Lung (tissue), 11 donors: ENCODE measurements at regions not wholly inside any gene's neighbourhood (a gene's known extent, or its start where the extent isn't known, plus 50 kb on each side); places are given as distances from the start of the nearest gene placed in this dataset.

Source experiments
- ATAC-seq: fragments of 200-7000 bp; cut with Tn5 transposase; one replicate; pipeline ENCODE4 v1.9.1; 2020; ENCODE audit warnings: moderate number of reproducible peaks; ENCODE audit not compliant: insufficient read depth, low FRiP score
- DNase-seq, 3 donors: peaks; one replicate each; pipeline ENCODE4 v3.0.0-alpha.2; 2013 to 2017
- H3K27ac ChIP-seq, 2 donors: one replicate each; pipeline ENCODE4 v1.5.1; 2013; ENCODE audit warnings: mild to moderate bottlenecking in 2 of 2, moderate library complexity in 2 of 2, control low read depth in 1 of 2, inconsistent platforms in 1 of 2, low read depth in 1 of 2, low read length in 1 of 2
- H3K27me3 ChIP-seq, 3 donors: one replicate each; pipeline ENCODE4 v1.5.1; 2013; ENCODE audit warnings: low read length in 2 of 3; ENCODE audit not compliant: control insufficient read depth in 3 of 3, insufficient read depth in 3 of 3
- H3K36me3 ChIP-seq, 4 donors: one replicate each; pipeline ENCODE4 v1.5.1; 2013; ENCODE audit warnings: low read length in 4 of 4, mild to moderate bottlenecking in 1 of 4, moderate library complexity in 1 of 4; ENCODE audit not compliant: control insufficient read depth in 4 of 4, insufficient read depth in 4 of 4
- H3K4me1 ChIP-seq, 5 donors: one replicate each; pipeline ENCODE4 v1.5.1; 2013; ENCODE audit warnings: low read length in 5 of 5, mild to moderate bottlenecking in 2 of 5, moderate library complexity in 1 of 5; ENCODE audit not compliant: control insufficient read depth in 5 of 5, insufficient read depth in 5 of 5
- H3K4me3 ChIP-seq: one replicate; pipeline ENCODE4 v1.5.1; 2013; ENCODE audit warnings: mild to moderate bottlenecking, control low read depth, moderate library complexity
- H3K9ac ChIP-seq, 2 donors: one replicate each; pipeline ENCODE4 v1.5.1; 2013; ENCODE audit warnings: low read length in 2 of 2, control low read depth in 1 of 2; ENCODE audit not compliant: insufficient read depth in 1 of 2
- H3K9me3 ChIP-seq, 4 donors: one replicate each; pipeline ENCODE4 v1.5.1; 2013; ENCODE audit warnings: low read length in 3 of 4, mild to moderate bottlenecking in 1 of 4, moderate library complexity in 1 of 4; ENCODE audit not compliant: control insufficient read depth in 4 of 4, insufficient read depth in 3 of 4
- CTCF ChIP-seq: IDR thresholded peaks from 2 replicates; pipeline ENCODE4 v1.5.1; 2012; ENCODE audit warnings: mild to moderate bottlenecking; ENCODE audit errors: control extremely low read depth, extremely low read depth
- WGBS, 2 donors: extraction: QIAGEN DNeasy Blood & Tissue Kit; methylation state at CpG; one replicate each; pipeline ENCODE4 v1.1.7; 2013; 5-methylcytosine and 5-hydroxymethylcytosine counted together
- donor health status: control.
- donor health status: control.
- donor health status: Bipolar disorder and iron deficiency.
- donor health status: healthy.
- donor health status: DM: yes; HTN: yes; CAD: no.

GRCh38 chr16:59392911-59393310 is 658.8 kb upstream of the GOT2 start:
- no peaks in the 10 kb centered on the region for H3K9me3 ChIP-seq
- no peak for TF ChIP-seq CTCF
- WGBS, 2 donors = 67 to 73% methylated on average over 2 of the region's 2 CpGs

GRCh38 chr16:59391617-59392364 is 657.7 kb upstream of the GOT2 start:
- H3K4me1 ChIP-seq = no peaks in the 10 kb centered on the region
- H3K27me3 ChIP-seq = no peaks in the 10 kb centered on the region
- TF ChIP-seq CTCF = no peak
- H3K27ac ChIP-seq = no peak overlapping the region
- H3K36me3 ChIP-seq = no peaks in the 10 kb centered on the region
- WGBS, 2 donors = 83 to 87% methylated on average over 4 of the region's 4 CpGs
- ATAC-seq (no peak), DNase-seq (no peak)
- H3K4me3 ChIP-seq = no peak overlapping the region
- H3K9me3 ChIP-seq = no peaks in the 10 kb centered on the region
- no peak overlapping the region for H3K9ac ChIP-seq

More at GRCh38 chr16:59392911-59393310, 658.8 kb upstream of the GOT2 start:
- Histone ChIP-seq H3K9ac (no peak overlapping the region), H3K27me3 (no peaks in the 10 kb centered on the region), H3K4me1 (no peaks in the 10 kb centered on the region), H3K27ac (no peak overlapping the region), H3K36me3 (no peaks in the 10 kb centered on the region), H3K4me3 (no peak overlapping the region)
- DNase-seq (no peak), ATAC-seq (no peak)

- Histone ChIP-seq H3K27me3 (no peaks in the 10 kb centered on the region), H3K27ac (no peak overlapping the region), H3K4me1 (peaks cover 0 to 13% (median 6%) of the 10 kb centered on the region in 5 donors), H3K36me3 (no peaks in the 10 kb centered on the region), H3K9ac (no peak overlapping the region), H3K4me3 (no peak overlapping the region), H3K9me3 (no peaks in the 10 kb centered on the region)
- DNase-seq (peak; percentile 18 to 79 (median 64)), ATAC-seq (peak; percentile 27)
- 49 to 57% methylated on average over 3 of the region's 3 CpGs for WGBS, 2 donors
- no peak for TF ChIP-seq CTCF
Observed at GRCh38 chr16:59385959-59386358, 651.8 kb upstream of the GOT2 start.

- WGBS, 2 donors = 72 to 77% methylated on average over 3 of the region's 3 CpGs
- Histone ChIP-seq H3K27ac (no peak overlapping the region), H3K9me3 (peaks cover 0 to 1% (median 0%) of the 10 kb centered on the region in 4 donors), H3K4me3 (no peak overlapping the region), H3K36me3 (no peaks in the 10 kb centered on the region), H3K4me1 (peaks cover 0 to 13% (median 6%) of the 10 kb centered on the region in 5 donors), H3K27me3 (no peaks in the 10 kb centered on the region), H3K9ac (no peak overlapping the region)
- peak; percentile 14 to 50 (median 42) for DNase-seq
- no peak for TF ChIP-seq CTCF
- ATAC-seq = no peak
Observed at GRCh38 chr16:59385491-59385890, 651.4 kb upstream of the GOT2 start.
